HG02798 (cell line): ENCODE measurements at regions not wholly inside any gene's neighbourhood (a gene's known extent, or its start where the extent isn't known, plus 50 kb on each side); places are given as distances from the start of the nearest gene placed in this dataset.
A peak's percentile ranks its signal among the peaks of the same experiment; 100 is the strongest.

ENCODE experiments used
- ATAC-seq: cut with Tn5 transposase; IDR thresholded peaks from one replicate; pipeline ENCODE4 v1.9.1; 2021; ENCODE audit warnings: mild to moderate bottlenecking; ENCODE audit not compliant: unreplicated experiment, poor library complexity

DNA sequence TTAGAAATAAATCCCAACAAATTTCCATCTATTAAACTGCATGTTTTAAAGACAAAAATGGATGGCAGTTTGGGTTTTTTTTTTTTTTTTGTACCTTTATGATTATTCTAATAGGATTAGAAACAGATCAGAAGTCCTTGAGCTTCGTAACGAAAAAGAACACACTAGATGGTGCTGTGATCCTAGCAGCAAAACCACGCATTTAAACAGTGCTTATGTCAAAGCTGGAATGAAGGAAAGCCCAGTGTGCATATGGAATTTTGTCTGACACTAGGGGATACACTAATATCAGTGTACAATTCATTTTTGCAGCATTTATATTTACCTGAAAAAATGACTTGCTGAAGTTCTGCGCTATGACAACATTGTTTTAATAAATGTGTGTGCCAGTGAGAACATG, 229.1 kb downstream of the VEGFC start:
- ATAC-seq = no peak

DNA sequence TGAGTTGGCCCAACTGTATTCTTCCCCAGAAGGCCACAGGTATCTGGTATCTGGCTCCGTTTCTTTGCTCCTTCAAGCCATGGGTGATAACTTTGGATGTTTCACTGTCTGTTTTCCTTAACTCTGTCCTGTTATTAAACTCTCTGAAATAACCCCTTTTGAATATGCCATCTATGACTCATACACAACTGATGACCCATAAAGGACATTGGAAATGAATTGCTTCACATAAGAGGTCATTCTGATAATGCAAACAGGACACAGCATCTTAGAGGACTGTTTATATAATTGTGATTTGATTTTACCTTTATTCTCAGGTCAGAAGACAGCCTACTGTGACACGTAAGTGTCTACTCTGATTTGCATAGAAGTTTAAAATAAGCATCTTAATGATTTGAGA, 227.7 kb downstream of the VEGFC start:
- no peak for ATAC-seq

DNA sequence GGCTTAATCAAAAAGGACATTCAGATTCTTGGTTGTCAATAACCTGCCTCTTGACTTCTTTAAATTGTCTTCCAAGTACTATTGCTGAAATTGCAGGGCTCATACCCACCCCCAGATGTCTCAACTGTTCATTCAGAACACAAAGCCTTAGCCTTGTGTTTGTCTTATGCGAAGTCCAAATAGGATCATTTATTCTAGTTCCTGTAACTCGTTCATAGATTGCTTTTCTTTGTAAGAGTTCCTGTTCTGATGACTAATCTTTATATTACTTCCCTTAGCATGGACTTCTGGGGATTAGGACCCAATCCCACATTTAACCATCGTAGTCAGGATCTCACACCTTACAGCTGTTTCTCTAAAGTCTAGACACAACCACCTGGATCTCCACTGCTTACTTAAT, 226.0 kb downstream of the VEGFC start:
- no peak for ATAC-seq

DNA sequence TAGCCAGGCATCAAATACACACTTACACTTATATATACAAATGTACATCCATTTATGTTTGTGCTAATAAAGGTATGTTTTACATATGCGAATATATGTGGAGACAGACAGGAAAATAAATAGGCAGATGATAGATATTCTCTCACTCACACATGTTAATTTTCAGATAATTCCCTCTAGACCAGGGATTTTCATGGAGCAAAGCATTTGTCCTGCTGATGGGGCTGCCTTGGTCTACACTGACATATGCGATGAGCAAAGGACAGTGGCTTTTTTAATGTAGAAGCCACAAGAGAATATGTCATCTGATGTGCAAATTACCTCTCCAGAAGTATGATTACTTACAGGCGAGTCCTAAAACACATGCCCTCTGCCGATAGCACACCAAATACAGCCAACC, 224.5 kb downstream of the VEGFC start:
- no peak for ATAC-seq

DNA sequence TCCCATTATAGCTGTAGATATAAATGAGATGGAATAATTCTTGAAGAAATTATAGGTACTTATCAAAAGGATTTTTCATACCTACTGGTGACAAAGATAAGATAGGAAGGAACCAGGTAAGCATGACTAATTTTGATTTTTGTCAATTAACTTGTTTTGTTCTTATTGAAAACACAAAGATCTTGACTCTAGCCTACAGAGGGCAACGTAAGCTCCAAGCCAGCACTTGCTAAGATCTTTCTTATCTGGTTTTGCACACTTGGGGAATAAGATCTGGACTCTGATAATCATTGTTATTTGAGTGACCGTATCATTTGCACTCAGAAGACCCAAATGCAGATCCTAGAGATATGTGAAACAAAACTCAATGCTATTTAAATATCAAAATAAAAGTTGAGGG, 223.4 kb downstream of the VEGFC start:
- no peak for ATAC-seq

DNA sequence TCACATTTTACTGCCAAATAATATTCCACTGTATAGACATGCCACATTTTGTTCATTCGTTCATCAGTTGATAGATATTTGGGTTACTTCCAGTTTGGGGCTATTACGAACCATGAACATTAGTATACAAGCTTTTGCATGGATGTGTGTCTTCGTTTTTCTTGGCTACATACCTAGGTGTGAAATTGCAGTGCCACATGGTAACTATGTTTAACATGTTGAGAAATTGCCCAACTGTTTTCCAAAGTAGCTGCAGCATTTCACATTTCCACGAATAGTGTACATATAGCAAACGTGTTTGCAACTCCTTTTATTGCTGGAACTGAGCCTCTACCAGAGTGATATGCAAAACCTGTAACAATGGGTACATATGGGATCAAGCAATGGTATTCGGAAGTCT, 221.5 kb downstream of the VEGFC start:
- ATAC-seq = no peak

DNA sequence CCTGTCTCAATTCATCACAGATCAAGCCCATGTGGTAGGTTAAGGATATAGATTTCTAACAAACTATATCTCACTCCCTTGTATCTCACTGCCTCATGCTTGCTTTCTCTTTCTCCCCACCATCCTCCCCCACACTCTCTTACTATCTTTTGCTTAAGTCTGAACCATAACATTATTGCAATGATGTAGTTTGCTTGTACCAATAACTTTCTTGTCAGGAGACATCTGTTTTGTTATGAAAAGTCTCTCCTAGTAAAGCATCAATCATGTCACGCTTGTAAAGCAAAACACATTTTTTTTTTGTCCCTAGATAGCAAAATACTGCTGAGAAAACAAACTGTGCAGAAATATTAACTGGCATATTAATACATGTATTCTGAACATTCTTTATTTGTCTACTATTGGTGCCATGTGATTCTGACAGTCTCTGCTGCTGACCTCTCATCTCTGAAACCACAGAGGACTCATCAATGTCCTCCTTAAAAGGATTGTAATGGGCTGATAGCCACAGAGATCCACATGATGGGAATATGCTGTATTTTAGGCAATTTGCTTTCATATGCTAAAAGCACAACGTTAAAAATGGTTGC, 217.5 kb downstream of the VEGFC start:
- no peak for ATAC-seq

DNA sequence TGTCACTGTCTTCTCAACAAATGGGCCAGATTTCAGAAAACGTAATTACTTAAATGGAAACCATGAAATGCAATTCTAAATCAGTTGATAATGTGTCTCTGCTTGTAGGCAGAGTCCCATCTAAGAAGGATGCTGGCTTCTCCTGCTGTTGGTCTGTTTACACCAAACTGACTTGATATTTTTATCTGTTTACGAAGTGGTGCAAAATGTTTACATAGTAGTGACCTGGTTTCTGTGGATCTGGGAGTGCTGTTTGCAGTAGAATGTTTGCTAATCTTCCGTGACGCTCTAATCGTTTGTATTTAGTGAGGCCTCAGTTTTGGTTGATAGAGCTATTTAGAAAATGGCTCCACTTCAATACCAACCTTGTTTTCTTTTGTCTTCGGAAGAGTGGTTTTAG, 213.5 kb downstream of the VEGFC start:
- no peak for ATAC-seq

DNA sequence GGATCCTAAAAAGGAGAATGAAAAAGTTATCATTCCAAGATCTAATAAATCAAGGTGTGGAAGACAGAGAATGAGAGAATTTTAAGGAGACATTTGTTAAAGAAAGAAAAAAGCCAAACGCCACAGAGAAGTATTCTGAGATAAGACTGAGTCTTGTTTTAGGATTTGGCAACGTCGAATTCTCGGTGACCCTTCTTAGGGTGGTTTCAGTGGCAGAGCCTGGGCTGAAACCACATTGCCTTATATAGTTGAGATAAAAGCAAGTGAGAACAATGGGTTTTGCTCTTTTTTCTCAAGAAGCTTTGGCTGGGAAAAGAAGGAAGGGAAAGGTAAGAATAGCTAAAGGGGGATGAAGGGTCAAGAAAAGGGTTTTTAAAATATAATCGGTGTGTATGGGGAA, 209.4 kb downstream of the VEGFC start:
- ATAC-seq = no peak

DNA sequence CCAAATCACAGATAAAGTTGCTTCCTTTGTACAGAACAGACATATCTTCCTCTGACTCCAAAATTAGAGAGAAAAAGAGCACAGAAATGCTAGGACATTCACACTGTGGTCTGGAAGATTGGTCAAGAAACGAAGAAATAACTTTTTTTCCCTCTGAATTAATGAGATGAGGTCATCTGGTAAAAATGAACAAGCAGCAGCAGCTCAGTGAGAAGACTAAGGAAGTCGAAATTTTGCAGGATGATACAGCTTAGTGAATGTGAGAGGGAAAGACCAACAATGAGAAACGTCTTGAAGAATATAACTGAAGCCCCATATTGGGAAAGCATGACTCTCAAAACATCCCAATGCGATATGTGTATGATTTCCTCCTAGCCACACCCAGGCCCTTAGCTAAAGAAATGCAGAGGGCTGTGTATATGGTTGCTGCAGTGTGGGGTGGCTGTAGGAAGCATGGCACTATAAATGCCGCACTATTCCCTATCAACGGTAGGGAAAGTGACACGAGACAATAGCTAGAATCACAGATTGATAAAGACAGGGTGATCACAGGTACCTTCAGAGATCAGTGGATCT, 208.6 kb downstream of the VEGFC start:
- no peak for ATAC-seq

DNA sequence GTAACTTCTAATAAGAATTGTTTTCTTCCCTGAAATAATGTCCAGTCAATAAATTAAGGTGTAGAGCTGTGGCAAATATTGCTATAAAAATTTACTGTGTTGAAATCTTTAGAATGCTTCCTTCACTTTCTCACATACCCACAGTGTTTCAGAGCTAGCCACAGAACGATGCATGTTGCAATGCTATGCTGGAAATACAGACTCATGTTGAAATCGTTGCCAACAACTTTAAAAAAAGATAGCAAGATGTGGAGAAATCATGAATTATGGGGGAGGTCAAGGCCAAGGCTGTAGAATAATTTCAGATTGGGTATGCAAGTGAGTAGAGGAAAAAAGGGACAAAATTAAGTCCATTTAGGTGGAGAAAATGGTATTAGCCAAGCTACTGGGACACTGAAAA, 204.8 kb downstream of the VEGFC start:
- no peak for ATAC-seq

DNA sequence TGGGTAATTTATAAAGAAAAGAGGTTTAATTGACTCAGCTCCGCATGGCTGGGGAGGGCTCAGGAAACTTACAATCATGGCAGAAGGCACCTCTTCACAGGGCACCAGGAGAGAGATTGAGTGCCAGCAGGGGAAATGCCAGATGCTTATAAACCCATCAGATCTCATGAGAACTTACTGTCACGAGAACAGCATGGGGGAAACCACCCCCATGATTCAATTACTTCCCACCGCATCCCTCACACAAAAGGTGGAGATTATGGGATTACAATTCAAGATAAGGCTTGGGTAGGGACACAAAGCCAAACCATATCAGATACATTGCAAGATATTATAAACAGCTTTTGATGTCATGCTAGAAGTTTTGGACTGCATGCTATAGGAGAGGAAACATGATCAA, 204.3 kb downstream of the VEGFC start:
- no peak for ATAC-seq

DNA sequence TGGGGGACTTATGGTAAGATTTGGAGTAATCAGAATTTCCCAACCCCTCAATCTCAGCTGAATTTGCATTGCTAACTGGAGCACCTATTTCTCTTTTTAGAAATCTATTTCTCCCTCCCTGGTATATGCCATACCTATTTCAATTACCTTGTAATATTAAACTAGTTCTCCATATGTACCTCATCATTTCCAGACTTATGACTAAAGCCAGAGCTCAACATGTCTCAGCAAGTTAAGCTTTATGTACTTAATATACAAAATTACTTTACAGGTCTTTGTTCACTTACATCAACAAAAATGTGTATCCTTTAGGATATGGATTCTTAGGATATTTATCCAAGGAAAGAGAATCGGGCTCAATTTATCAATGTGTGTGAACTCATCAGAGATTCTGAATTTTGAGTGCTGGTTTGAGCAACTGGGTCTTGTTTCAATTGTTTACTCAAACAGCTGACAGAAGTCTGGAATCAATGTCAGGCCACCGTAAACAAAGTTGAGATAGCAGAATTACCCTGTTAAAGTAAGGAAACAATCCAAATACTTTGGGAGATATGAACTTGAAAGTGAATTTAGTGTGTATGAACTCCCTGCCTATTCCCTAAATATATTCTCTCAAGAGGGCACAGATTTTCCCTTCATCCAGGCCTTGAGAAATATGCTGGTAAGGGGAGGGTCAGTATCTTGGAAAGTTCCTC, 199.6 kb downstream of the VEGFC start:
- no peak for ATAC-seq

DNA sequence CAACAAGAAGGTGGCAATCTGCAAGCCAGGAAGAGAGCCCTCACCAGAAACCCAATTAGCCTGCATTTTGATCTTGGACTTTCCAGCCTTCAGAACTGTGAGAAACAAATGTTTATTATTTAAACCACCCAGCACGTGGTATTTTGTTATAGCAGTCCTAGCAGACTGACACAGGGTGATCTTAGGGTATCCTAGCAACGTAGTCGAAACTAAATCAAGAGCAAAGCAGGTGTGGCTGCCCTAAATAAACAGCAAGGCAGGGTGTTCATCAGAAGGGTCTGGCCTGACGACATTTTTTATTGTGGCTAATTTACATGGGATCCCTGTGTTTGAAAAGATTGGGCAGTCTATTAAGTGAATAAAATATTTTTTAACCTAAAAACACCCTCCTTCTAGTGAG, 198.8 kb downstream of the VEGFC start:
- no peak for ATAC-seq

DNA sequence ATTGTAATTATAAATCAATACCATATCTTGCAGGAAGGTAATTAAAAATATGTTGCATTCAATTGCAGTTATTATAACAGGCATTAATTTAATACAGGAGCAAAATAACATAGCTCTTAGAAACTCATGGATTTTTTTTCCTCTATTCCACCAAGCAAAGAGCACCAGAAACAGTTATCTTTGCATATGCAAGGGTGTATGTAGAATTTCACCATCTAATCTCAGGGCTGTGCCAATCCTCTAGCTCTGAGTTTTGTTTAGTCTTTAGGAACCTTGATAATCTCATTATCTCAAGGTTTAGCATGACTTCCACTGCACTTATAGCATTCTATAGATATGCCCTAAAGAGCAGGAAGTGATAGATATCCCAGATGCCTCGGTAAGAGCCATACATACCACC, 197.5 kb downstream of the VEGFC start:
- no peak for ATAC-seq

DNA sequence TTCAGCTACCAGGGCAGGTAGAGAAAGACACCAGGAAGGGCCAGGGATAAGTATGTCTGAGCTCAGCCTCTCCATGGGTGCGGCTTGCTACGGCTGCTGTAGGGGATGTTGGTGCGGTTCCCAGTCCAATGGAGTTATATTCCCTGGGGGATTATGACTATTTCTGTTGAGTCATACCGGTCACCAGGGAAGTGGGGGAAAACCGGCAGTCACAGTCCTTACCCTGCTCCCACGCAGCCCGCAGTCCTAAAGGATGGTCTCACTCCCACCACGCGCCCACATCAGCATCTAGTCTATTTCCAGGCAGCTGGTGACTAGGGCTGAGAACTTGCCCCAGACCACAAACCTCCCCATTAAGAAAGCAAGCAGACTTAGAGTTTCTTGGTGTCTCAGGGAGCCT, 191.6 kb downstream of the VEGFC start:
- peak; percentile 36 for ATAC-seq

DNA sequence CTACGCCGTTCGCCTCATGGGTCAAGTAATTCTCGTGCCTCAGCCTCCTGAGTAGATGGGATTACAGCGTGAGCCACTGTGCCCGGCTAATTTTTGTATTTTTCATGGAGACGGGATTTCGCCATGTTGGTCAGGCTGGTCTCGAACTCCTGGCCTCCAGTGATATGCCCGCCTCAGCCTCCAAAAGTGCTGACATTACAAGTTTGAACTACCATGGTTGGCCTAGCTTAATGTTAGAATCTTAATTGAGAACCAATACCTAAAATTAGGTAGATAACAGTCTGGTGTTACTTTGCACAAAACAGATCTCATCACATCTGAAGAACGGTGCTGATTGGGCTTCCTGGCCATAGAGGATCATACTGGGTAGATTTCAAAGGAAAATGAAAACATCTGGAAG, 184.9 kb downstream of the VEGFC start:
- ATAC-seq = no peak

DNA sequence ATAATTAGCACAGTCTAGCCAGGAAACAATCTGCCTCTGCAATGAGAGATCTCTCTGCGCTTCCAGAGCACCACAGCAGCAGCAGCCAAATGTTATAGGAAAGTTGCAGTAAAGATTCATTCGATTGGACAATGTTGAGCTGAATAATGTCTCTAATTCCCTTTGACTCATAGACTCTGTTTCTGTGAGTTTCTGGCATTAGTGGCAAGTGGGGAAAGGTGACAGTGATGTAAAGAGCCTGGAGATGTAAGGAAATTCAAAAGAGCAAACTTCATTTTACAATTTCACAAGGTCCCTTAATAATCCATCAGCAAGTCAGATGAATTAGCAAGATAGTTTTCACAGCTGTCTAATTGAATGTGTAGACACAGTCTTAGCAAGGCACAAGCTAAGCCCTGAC, 184.4 kb downstream of the VEGFC start:
- no peak for ATAC-seq

DNA sequence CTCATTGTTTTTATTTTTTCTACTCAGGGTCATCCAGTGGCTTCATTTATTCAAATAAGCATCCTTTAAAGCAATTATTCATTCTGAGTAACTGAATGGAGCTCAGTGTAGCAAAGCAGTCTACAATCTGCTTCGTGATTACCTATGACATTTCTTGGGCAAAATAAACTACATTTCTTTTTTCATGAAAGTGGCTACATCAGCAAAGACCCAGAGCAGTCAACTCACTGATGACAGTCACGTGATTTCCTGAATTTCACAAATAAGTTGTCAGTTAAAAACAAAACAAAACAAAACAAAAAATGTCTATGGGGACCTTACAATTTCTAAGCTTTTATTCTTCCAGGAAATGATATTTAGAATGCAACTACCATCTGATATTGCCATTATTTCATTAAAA, 182.1 kb downstream of the VEGFC start:
- ATAC-seq = no peak

DNA sequence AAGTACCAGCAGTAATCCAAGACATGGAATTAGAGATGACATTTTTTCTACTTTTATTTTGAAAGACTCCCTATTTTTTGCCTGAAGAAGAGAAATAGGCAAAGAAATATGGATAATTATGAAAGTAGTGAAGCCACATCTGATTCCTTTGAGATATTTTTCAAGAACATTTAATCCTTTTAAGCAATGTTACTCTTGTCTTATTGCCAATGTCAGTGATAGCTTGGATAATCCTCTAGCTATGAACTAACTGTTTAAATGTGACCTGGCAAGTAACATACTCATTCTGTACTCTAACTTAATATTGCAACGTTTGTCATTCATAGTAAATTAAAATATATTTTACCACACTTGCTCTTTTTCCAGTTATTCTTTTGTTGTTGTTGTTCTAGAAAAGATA, 181.3 kb downstream of the VEGFC start:
- no peak for ATAC-seq

DNA sequence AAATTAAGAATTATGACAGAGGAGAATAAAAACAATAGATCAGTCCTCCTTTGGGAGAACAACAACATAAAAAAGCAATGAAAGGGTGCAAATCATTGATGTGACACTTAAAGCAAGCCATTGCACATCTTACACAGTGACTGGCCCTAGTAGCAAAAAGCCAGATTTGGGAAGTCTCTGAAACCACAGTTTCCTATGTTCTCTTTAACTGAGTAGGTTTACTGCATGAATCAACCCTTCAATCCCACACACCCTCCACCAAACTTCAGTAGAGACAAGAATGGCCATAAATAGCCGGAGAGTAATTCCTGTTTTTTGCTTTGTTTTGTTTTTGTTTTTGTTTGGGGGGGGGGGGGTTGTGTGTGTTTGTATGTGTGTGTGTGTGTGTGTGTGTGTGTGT, 180.8 kb downstream of the VEGFC start:
- ATAC-seq = no peak

DNA sequence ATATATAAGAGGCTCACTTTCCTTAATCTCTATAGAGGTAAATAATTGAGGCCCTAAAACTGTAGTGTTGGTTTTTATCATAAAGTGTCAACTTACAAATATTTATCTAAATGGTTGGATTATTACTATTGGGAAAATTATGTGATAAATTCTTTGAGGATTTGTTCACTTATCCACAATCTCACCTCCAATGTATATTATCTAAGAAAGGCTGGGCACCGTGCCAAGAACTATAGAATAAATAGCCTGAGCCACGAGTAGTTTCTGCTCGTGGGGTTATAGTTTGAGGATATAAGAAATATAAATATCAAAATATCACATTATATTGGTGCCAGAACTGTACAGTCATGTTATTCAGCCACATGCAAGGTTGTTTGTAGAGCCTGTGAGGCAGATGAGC, 177.9 kb downstream of the VEGFC start:
- ATAC-seq = no peak
